Left ventricle myocardium inferior (tissue), 1 donor: ENCODE measurements at regions not wholly inside any gene's neighbourhood (a gene's known extent, or its start where the extent isn't known, plus 50 kb on each side); places are given as distances from the start of the nearest gene placed in this dataset.

ENCODE experiments used
- DNase-seq: peaks from one replicate; pipeline ENCODE4 v3.0.0-alpha.2; 2020
- H3K27ac ChIP-seq: fragments of 200-600 bp; replicated peaks from 2 replicates; pipeline ENCODE4 v1.8.0; 2021
- H3K27me3 ChIP-seq: fragments of 200-600 bp; 2 replicates; pipeline ENCODE4 v1.8.0; 2021; ENCODE audit warnings: low read depth
- H3K36me3 ChIP-seq: fragments of 200-600 bp; 2 replicates; pipeline ENCODE4 v1.8.0; 2021
- H3K4me1 ChIP-seq: fragments of 200-600 bp; 2 replicates; pipeline ENCODE4 v1.8.0; 2021
- H3K4me3 ChIP-seq: fragments of 200-600 bp; 2 replicates; pipeline ENCODE4 v1.8.0; 2021; ENCODE audit warnings: mild to moderate bottlenecking, moderate library complexity
- H3K9me3 ChIP-seq: fragments of 200-600 bp; replicated peaks from 2 replicates; pipeline ENCODE4 v1.8.0; 2021
- CTCF ChIP-seq: fragments of 200-600 bp; IDR thresholded peaks from 2 replicates; pipeline ENCODE4 v1.8.0; 2021; ENCODE audit warnings: antibody characterized with exemption, mild to moderate bottlenecking, borderline replicate concordance
- intact Hi-C: fragments of 100-400 bp; cut with micrococcal nuclease; formaldehyde crosslinking; loops from one replicate; pipeline ENCODE4 v1.11.0; 2022
- donor health status: DM: no; HTN: yes; CAD: no; lungs with severe emphysema.

- H3K27me3 ChIP-seq, result no peaks in the 10 kb centered on the region
- intact Hi-C loops, result no loop called here
- peaks cover 6% of the 10 kb centered on the region for H3K9me3 ChIP-seq
- H3K36me3 ChIP-seq, result no peaks in the 10 kb centered on the region
- no peak for DNase-seq
- no peak overlapping the region for H3K4me3 ChIP-seq
- H3K4me1 ChIP-seq, result no peaks in the 10 kb centered on the region
- no peak for TF ChIP-seq CTCF
- no peak overlapping the region for H3K27ac ChIP-seq
Measured at GRCh38 chr6:3634280-3634816, 117.2 kb downstream of the PXDC1 start.

DNA sequence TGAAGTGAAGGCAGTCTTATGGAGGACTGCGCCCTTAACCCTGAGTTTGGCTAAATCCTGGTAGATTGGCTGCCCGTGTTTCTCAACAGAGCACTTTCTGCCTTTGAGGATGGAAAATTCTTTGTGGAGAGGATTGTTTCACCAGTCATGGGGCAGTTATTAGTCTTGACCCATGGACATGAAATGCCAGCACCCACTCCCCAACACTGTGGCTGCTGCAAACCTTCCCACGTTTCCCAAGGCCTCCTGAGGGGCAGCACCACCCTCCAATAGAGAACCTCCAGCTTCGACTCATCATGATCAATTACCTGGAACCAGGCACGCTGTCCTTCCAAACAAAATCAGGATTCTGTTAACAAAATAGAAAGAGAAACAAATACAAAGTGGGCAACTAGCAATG lies 117.8 kb downstream of the PXDC1 start:
- no peaks in the 10 kb centered on the region for H3K27me3 ChIP-seq
- no peaks in the 10 kb centered on the region for H3K4me1 ChIP-seq
- H3K9me3 ChIP-seq, result peaks cover 3% of the 10 kb centered on the region
- H3K27ac ChIP-seq, result no peak overlapping the region
- no peak for TF ChIP-seq CTCF
- no peak for DNase-seq
- no peak overlapping the region for H3K4me3 ChIP-seq
- no peaks in the 10 kb centered on the region for H3K36me3 ChIP-seq
- intact Hi-C loops, result no loop called here

GRCh38 chr6:3631877-3632276 lies 119.6 kb downstream of the PXDC1 start:
- no peak for DNase-seq
- no peak for TF ChIP-seq CTCF
- no peaks in the 10 kb centered on the region for H3K4me1 ChIP-seq
- H3K4me3 ChIP-seq, result no peak overlapping the region
- no peaks in the 10 kb centered on the region for H3K9me3 ChIP-seq
- no peak overlapping the region for H3K27ac ChIP-seq
- intact Hi-C loops, result no loop called here
- H3K36me3 ChIP-seq, result no peaks in the 10 kb centered on the region
- peaks cover 16% of the 10 kb centered on the region for H3K27me3 ChIP-seq

DNA sequence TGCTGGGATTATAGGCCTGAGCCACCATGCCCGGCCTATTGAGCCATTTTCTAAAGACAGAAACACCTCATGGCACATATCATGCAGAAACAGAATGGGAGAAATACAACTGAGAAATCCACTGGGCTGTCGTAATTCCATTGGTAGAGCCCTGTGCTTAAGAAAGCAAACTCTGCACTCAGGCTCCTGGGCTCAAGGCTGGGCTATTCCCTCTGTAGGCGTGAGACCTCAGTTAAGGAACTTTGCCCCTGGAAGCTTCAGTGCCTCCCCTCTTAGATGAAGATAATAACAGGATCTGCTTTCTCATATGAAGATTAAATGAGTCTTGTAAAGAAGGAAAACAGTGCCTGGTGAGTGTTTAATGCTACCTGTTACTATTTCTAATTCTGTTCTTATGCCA lies 120.3 kb downstream of the PXDC1 start:
- DNase-seq, result no peak
- no peak for TF ChIP-seq CTCF
- H3K27ac ChIP-seq, result no peak overlapping the region
- no peaks in the 10 kb centered on the region for H3K4me1 ChIP-seq
- H3K9me3 ChIP-seq, result no peaks in the 10 kb centered on the region
- intact Hi-C loops, result no loop called here
- H3K4me3 ChIP-seq, result no peak overlapping the region
- H3K36me3 ChIP-seq, result no peaks in the 10 kb centered on the region
- peaks cover 22% of the 10 kb centered on the region for H3K27me3 ChIP-seq

DNA sequence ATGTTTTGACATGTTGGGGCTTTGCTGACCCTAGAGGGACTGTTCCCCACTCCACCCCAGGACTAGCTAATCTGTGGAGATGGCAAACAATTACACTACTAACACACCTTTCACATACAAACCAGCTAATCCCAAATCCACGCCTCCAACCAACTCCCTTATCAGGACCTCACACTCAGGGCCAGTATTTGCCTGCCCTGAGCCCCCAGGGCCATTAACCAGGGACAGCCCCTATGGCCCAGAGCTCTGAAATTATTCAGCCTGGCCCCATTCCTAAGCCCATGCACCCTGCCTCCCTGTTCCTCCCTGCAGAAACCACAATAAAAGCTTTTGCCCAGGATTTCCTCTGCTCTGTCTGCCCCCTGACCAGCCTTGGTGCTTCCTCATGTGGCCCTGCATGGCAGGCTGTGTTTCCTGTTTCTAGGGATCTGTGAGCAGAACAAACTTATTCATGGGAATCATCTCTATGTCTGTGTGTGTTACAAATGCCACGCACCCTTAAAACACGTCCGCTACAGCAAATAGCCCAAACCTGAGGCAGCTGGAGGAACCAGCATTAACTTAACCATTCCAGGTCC lies 121.2 kb downstream of the PXDC1 start:
- intact Hi-C loops, result no loop called here
- no peak for DNase-seq
- no peak overlapping the region for H3K27ac ChIP-seq
- no peaks in the 10 kb centered on the region for H3K36me3 ChIP-seq
- TF ChIP-seq CTCF, result no peak
- H3K27me3 ChIP-seq, result peaks cover 30% of the 10 kb centered on the region
- H3K9me3 ChIP-seq, result no peaks in the 10 kb centered on the region
- no peak overlapping the region for H3K4me3 ChIP-seq
- no peaks in the 10 kb centered on the region for H3K4me1 ChIP-seq
